C4-2B (cell line): ENCODE measurements at regions not wholly inside any gene's neighbourhood (a gene's known extent, or its start where the extent isn't known, plus 50 kb on each side); places are given as distances from the start of the nearest gene placed in this dataset.

Source experiments
- H3K27ac ChIP-seq: fragments of 450-650 bp; 2 replicates; pipeline ENCODE4 v1.5.1; 2017
- ZFX ChIP-seq: fragments of 450-650 bp; IDR thresholded peaks from 2 replicates; pipeline ENCODE4 v1.6.1; 2017
- TF ChIP-seq, protein P1 (sequence below): fragments of 450-650 bp; conservative IDR thresholded peaks from 2 replicates; pipeline ENCODE4 v1.5.1; 2017; ENCODE audit warnings: mild to moderate bottlenecking

DNA sequence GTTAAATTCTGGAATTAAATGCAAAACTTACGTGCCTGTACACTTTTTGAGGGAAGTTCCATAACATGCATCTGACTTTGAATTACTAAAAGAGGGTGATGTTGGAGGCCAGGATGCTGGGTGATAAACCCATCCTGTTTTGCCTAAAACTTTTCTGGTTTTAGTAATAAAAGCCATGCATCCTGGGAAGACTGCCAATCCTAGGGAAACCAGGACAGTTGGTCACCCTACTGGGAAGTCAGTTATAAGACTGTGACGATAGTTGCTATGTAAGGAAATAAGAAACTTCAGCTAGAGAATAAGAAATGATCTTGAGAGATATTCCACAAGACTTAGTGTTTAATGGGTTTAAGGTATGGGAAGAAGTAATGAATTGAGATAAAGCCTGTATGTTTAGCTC, 336.6 kb upstream of the LYPLAL1 start:
- no peak overlapping the region for H3K27ac ChIP-seq
- TF ChIP-seq, protein P1, sequence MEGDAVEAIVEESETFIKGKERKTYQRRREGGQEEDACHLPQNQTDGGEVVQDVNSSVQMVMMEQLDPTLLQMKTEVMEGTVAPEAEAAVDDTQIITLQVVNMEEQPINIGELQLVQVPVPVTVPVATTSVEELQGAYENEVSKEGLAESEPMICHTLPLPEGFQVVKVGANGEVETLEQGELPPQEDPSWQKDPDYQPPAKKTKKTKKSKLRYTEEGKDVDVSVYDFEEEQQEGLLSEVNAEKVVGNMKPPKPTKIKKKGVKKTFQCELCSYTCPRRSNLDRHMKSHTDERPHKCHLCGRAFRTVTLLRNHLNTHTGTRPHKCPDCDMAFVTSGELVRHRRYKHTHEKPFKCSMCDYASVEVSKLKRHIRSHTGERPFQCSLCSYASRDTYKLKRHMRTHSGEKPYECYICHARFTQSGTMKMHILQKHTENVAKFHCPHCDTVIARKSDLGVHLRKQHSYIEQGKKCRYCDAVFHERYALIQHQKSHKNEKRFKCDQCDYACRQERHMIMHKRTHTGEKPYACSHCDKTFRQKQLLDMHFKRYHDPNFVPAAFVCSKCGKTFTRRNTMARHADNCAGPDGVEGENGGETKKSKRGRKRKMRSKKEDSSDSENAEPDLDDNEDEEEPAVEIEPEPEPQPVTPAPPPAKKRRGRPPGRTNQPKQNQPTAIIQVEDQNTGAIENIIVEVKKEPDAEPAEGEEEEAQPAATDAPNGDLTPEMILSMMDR: no peak
- TF ChIP-seq ZFX: no peak

DNA sequence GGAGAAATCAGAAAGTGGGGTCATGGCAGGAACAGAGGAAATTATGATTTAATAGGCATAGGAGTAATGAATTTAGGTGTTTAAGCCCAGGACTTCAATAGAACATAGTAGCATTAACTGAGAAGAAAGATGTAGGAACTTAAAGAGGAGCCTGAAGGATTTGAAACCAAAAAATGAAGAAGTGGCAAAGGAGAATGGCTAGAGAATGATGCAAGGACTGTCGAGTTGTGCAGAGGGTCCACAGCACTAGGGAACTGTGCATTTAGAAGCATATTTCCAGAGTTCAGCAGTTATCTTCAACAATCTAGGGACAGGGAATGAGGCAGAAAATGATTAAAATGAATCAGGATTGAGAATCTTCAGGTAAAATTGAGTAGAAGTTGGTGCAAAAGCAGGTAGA, 328.1 kb upstream of the LYPLAL1 start:
- no peak for TF ChIP-seq ZFX
- TF ChIP-seq, protein P1: no peak
- no peak overlapping the region for H3K27ac ChIP-seq

DNA sequence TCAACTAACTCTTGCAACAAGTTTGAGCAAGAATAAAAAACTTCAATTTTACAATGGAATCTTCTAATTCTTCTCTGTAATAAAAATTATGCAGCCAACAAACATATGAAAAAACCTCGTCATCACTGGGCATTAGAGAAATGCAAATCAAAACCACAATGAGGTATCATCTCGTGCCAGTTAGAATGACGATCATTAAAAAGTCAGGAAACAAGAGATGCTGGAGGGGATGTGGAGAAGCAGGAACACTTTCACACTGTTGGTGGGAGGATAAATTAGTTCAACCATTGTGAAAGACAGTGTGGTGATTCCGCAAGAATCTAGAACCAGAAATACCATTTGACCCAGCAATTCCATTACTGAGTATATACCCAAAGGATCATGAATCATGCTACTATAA, 327.5 kb upstream of the LYPLAL1 start:
- TF ChIP-seq, protein P1: no peak
- TF ChIP-seq ZFX: no peak
- H3K27ac ChIP-seq: no peak overlapping the region

DNA sequence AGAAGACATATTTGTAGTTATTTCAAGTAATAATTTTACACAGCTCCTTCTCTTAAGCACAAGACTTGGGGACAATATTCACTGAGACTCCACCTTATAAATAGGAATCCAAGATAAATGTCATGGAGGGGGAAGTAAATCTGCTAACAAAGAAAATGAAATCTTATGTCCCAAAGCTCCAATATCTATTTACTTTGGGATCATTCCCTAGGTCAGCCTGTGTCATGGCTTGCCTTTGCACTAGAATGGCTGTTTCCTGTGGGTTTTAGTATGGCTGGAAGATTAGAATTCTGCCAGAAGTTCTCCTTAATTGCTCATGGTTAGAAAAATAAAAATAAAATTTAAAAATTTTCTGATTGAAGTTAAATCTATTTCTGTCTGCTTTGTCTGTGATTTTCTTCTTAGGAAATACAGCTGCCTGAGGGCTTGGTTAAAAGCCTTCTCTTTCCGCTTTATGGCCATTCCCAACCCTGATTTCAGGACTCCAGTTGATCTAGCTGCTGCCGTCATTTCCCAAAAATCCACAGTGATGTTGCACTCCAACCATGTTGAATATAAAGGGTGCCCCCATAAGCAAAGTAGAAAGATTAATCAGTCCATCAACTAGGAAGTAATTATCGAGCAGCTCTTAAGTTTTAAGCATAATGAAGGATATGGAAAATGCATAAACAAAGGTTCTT, 326.4 kb upstream of the LYPLAL1 start:
- H3K27ac ChIP-seq: no peak overlapping the region
- TF ChIP-seq, protein P1: no peak

DNA sequence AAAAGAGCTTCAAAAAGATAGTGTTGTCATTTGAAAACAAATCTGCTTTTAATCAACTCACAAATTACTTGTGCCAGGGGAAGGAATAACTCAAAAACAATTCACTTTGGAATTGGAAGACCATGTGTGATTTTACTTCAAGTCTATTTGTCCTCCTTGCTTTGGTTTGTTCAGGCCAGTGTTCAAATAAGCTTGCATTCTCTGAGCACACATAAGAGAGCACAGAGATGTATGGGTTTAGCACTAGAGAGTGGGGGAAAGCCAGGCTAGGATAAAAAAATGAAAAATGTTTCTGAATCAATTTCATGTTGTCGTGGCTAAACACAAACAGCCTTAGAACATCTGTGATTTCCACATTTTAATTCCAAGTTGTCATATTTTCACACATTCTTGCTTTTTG, 325.7 kb upstream of the LYPLAL1 start:
- H3K27ac ChIP-seq: no peak overlapping the region
- TF ChIP-seq, protein P1: no peak
- TF ChIP-seq ZFX: no peak

DNA sequence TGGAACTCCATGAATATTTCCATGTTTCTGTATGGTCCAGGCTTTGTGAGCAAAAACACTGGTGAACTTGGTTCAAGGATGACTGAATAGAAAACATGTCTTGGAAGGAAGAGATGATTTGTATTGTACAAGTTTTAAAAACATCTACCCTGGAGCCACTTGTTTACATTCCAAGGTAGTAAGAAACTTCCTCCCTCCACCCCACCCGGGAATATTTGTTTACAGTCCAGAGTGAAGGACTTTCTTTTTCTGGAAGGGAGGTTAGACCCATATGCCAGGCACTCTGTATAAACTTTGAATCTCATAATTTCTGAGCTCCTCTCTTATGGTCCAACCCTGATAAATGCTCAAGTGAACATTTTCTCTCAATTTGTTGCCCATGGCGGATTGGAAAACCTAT, 323.3 kb upstream of the LYPLAL1 start:
- TF ChIP-seq, protein P1: no peak
- no peak for TF ChIP-seq ZFX

DNA sequence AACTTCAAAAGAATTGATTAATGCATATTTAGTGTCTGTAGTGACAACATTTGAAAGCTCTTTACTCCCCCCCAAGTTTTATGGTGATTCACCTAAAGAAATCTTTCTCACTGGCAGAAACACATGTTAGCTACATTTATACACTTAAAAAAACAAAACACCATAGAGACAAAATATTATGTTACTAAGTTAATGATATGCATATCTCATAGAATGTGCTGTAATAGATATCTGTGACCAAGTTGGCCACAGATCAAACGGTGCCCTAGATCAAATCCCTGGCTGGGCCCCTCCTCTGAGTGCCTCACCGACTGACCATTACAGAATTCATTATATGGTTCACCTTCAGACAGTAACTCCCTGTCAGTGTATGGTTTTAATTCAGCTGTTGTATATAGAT, 322.1 kb upstream of the LYPLAL1 start:
- H3K27ac ChIP-seq: no peak overlapping the region
- TF ChIP-seq ZFX: no peak
- TF ChIP-seq, protein P1: no peak

More for the DNA sequence above, 323.3 kb upstream of the LYPLAL1 start:
- H3K27ac ChIP-seq: no peak overlapping the region
